ENCODE measurements at regions not wholly inside any gene's neighbourhood (a gene's known extent, or its start where the extent isn't known, plus 50 kb on each side); places are given as distances from the start of the nearest gene placed in this dataset.
"Not testable (repeated sequence)": the region's sequence is repeated elsewhere in the genome, so short reads cannot be mapped to it uniquely, and the experiment has no call there.

GRCh38 chr12:68422956-68423574 is 90.9 kb upstream of the MDM1 start:
- DNase-seq (ENCODE audit: low read depth in 2 of 3, low spot score in 2 of 3), result no peak

GRCh38 chr12:68425998-68426397 is 93.8 kb upstream of the MDM1 start:
- no peak for DNase-seq (ENCODE audit: low read depth in 2 of 3, low spot score in 2 of 3)

GRCh38 chr12:68428211-68428610 is 96.0 kb upstream of the MDM1 start:
- no peak for DNase-seq (ENCODE audit: low read depth in 2 of 3, low spot score in 2 of 3)

GRCh38 chr12:68428724-68429501 is 96.8 kb upstream of the MDM1 start:
- DNase-seq (ENCODE audit: low read depth in 2 of 3, low spot score in 2 of 3), result no peak

- no peak for DNase-seq (ENCODE audit: low read depth in 2 of 3, low spot score in 2 of 3)
Measured at GRCh38 chr12:68429696-68430095, 97.5 kb upstream of the MDM1 start.

- no peak for DNase-seq (ENCODE audit: low read depth in 2 of 3, low spot score in 2 of 3)
Measured at GRCh38 chr12:68431786-68432185, 99.6 kb upstream of the MDM1 start.

- no peak for DNase-seq (ENCODE audit: low read depth in 2 of 3, low spot score in 2 of 3)
Measured at GRCh38 chr12:68432622-68433021, 100.5 kb upstream of the MDM1 start.

- DNase-seq (ENCODE audit: low read depth in 2 of 3, low spot score in 2 of 3), result no peak
Measured at GRCh38 chr12:68434391-68435298, 102.5 kb upstream of the MDM1 start.

GRCh38 chr12:68435299-68435637 is 103.1 kb upstream of the MDM1 start:
- DNase-seq (ENCODE audit: low read depth in 2 of 3, low spot score in 2 of 3), result no peak

- DNase-seq (ENCODE audit: low read depth in 2 of 3, low spot score in 2 of 3), result no peak
Measured at GRCh38 chr12:68435816-68436215, 103.7 kb upstream of the MDM1 start.

- DNase-seq (ENCODE audit: low read depth in 2 of 3, low spot score in 2 of 3), result no peak
Measured at GRCh38 chr12:68438601-68439000, 106.4 kb upstream of the MDM1 start.

GRCh38 chr12:68439368-68440045 is 107.3 kb upstream of the MDM1 start:
- no peak for DNase-seq (ENCODE audit: low read depth in 2 of 3, low spot score in 2 of 3)

- no peak for DNase-seq (ENCODE audit: low read depth in 2 of 3, low spot score in 2 of 3)
Measured at GRCh38 chr12:68440068-68440581, 108.0 kb upstream of the MDM1 start.

- no peak for DNase-seq (ENCODE audit: low read depth in 2 of 3, low spot score in 2 of 3)
Measured at GRCh38 chr12:68441167-68441566, 109.0 kb upstream of the MDM1 start.

GRCh38 chr12:68442353-68442972 is 110.3 kb upstream of the MDM1 start:
- not testable (repeated sequence) for DNase-seq (ENCODE audit: low read depth in 2 of 3, low spot score in 2 of 3)

- DNase-seq (ENCODE audit: low read depth in 2 of 3, low spot score in 2 of 3), result not testable (repeated sequence)
Measured at GRCh38 chr12:68443695-68444094, 111.5 kb upstream of the MDM1 start.

- DNase-seq (ENCODE audit: low read depth in 2 of 3, low spot score in 2 of 3), result no peak
Measured at GRCh38 chr12:68445824-68446223, 113.7 kb upstream of the MDM1 start.

- no peak for DNase-seq (ENCODE audit: low read depth in 2 of 3, low spot score in 2 of 3)
Measured at GRCh38 chr12:68446384-68446783, 114.2 kb upstream of the MDM1 start.

GRCh38 chr12:68446901-68447796 is 115.0 kb upstream of the MDM1 start:
- DNase-seq (ENCODE audit: low read depth in 2 of 3, low spot score in 2 of 3), result peak in 1 of 3 donors; percentile 12
